CD4-positive, CD25-positive, alpha-beta regulatory T cell (primary cell): ENCODE measurements at regions not wholly inside any gene's neighbourhood (a gene's known extent, or its start where the extent isn't known, plus 50 kb on each side); places are given as distances from the start of the nearest gene placed in this dataset.

Source experiments
- ATAC-seq, 2 donors: fragments of 150-1000 bp; cut with Tn5 transposase; one replicate each; pipeline ENCODE4 v1.10.0; 2021; ENCODE audit warnings: low read depth in 2 of 2, moderate number of reproducible peaks in 2 of 2, moderate library complexity in 1 of 2
- DNase-seq, 3 donors: peaks; one replicate each; pipeline versions ENCODE4 v3.0.0 to v3.0.0-alpha.2; 2012 to 2022; ENCODE audit warnings: mixed read lengths in 1 of 3
- H3K27ac ChIP-seq: one replicate; pipeline ENCODE4 v1.7.0; 2013; ENCODE audit warnings: mild to moderate bottlenecking, low read length; ENCODE audit not compliant: insufficient read depth, poor library complexity, severe bottlenecking
- H3K27me3 ChIP-seq: one replicate; pipeline ENCODE4 v1.7.0; 2013; ENCODE audit warnings: low read length; ENCODE audit not compliant: control insufficient read depth, insufficient read depth
- H3K36me3 ChIP-seq: one replicate; pipeline ENCODE4 v1.7.0; 2013; ENCODE audit warnings: mild to moderate bottlenecking, low read length, moderate library complexity; ENCODE audit not compliant: control insufficient read depth, insufficient read depth
- H3K4me1 ChIP-seq: 2 replicates; pipeline ENCODE4 v1.7.0; 2013; ENCODE audit warnings: mild to moderate bottlenecking, low read length; ENCODE audit not compliant: insufficient read depth, control insufficient read depth, poor library complexity, severe bottlenecking
- H3K4me3 ChIP-seq: one replicate; pipeline ENCODE4 v1.7.0; 2013; ENCODE audit warnings: low read depth, mild to moderate bottlenecking, low read length, moderate library complexity
- H3K9me3 ChIP-seq, 2 experiments: 1 replicate in 1 of 2; 2 replicates in 1 of 2; pipeline ENCODE4 v1.7.0; 2013; ENCODE audit warnings: low read length in 2 of 2, mild to moderate bottlenecking in 1 of 2, moderate library complexity in 1 of 2; ENCODE audit not compliant: control insufficient read depth in 2 of 2
- H3K27ac Mint-ChIP-seq, 3 donors: one replicate each; pipeline ENCODE4 v1.8.0; 2020 to 2022; ENCODE audit warnings: mild to moderate bottlenecking in 3 of 3, mixed read lengths in 3 of 3, moderate library complexity in 2 of 3
- H3K27me3 Mint-ChIP-seq: one replicate; pipeline ENCODE4 v1.8.0; 2022; ENCODE audit warnings: mild to moderate bottlenecking, mixed read lengths
- H3K36me3 Mint-ChIP-seq: one replicate; pipeline ENCODE4 v1.8.0; 2020; ENCODE audit warnings: mixed read lengths
- H3K4me1 Mint-ChIP-seq, 4 donors: one replicate each; pipeline ENCODE4 v1.8.0; 2020 to 2022; ENCODE audit warnings: mixed read lengths in 4 of 4, mild to moderate bottlenecking in 1 of 4
- H3K4me3 Mint-ChIP-seq, 4 donors: one replicate each; pipeline ENCODE4 v1.8.0; 2020 to 2022; ENCODE audit warnings: mild to moderate bottlenecking in 4 of 4, mixed read lengths in 4 of 4, moderate library complexity in 3 of 4
- H3K9me3 Mint-ChIP-seq, 7 donors: one replicate each; pipeline ENCODE4 v1.8.0; 2020 to 2022; ENCODE audit warnings: mixed read lengths in 7 of 7, mild to moderate bottlenecking in 3 of 7, moderate library complexity in 2 of 7

GRCh38 chr18:55744206-55744605 is 156.2 kb upstream of the TCF4 start:
- peaks cover 0 to 6% (median 2%) of the 10 kb centered on the region in 7 donors for H3K9me3 Mint-ChIP-seq
- DNase-seq, result no peak
- no peak for ATAC-seq
- no peak overlapping the region for H3K4me3 ChIP-seq
- H3K27ac ChIP-seq, result no peak overlapping the region
- H3K27ac Mint-ChIP-seq, result no peak overlapping the region
- H3K36me3 ChIP-seq, result no peaks in the 10 kb centered on the region
- no peaks in the 10 kb centered on the region for H3K9me3 ChIP-seq
- no peaks in the 10 kb centered on the region for H3K27me3 Mint-ChIP-seq
- no peaks in the 10 kb centered on the region for H3K27me3 ChIP-seq
- no peaks in the 10 kb centered on the region for H3K36me3 Mint-ChIP-seq
- no peaks in the 10 kb centered on the region for H3K4me1 ChIP-seq
- H3K4me1 Mint-ChIP-seq, result no peaks in the 10 kb centered on the region
- H3K4me3 Mint-ChIP-seq, result no peak overlapping the region

GRCh38 chr18:55743736-55744135 is 155.7 kb upstream of the TCF4 start:
- H3K4me3 Mint-ChIP-seq, result no peak overlapping the region
- H3K27me3 ChIP-seq, result no peaks in the 10 kb centered on the region
- H3K36me3 Mint-ChIP-seq, result no peaks in the 10 kb centered on the region
- no peak overlapping the region for H3K27ac ChIP-seq
- H3K4me3 ChIP-seq, result no peak overlapping the region
- H3K27ac Mint-ChIP-seq, result no peak overlapping the region
- no peak for DNase-seq
- no peaks in the 10 kb centered on the region for H3K27me3 Mint-ChIP-seq
- H3K4me1 ChIP-seq, result no peaks in the 10 kb centered on the region
- H3K36me3 ChIP-seq, result no peaks in the 10 kb centered on the region
- no peak for ATAC-seq
- no peaks in the 10 kb centered on the region for H3K9me3 ChIP-seq
- peaks cover 0 to 6% (median 2%) of the 10 kb centered on the region in 7 donors for H3K9me3 Mint-ChIP-seq
- H3K4me1 Mint-ChIP-seq, result no peaks in the 10 kb centered on the region

- H3K4me3 Mint-ChIP-seq, result no peak overlapping the region
- Histone ChIP-seq H3K4me1 (no peaks in the 10 kb centered on the region), H3K36me3 (no peaks in the 10 kb centered on the region), H3K27me3 (no peaks in the 10 kb centered on the region), H3K27ac (no peak overlapping the region), H3K4me3 (no peak overlapping the region), H3K9me3 (no peaks in the 10 kb centered on the region)
- H3K9me3 Mint-ChIP-seq, result peaks cover 0 to 8% (median 5%) of the 10 kb centered on the region in 7 donors
- no peak for ATAC-seq
- H3K27ac Mint-ChIP-seq, result no peak overlapping the region
- DNase-seq, result no peak
- H3K36me3 Mint-ChIP-seq, result no peaks in the 10 kb centered on the region
- H3K4me1 Mint-ChIP-seq, result no peaks in the 10 kb centered on the region
- no peaks in the 10 kb centered on the region for H3K27me3 Mint-ChIP-seq
These were observed 155.1 kb upstream of the TCF4 start for GRCh38 chr18:55743133-55743532.

- peaks cover 0 to 9% (median 5%) of the 10 kb centered on the region in 7 donors for H3K9me3 Mint-ChIP-seq
These were observed 151.5 kb upstream of the TCF4 start for GRCh38 chr18:55739488-55739887.

GRCh38 chr18:55738483-55739114 is 150.6 kb upstream of the TCF4 start:
- DNase-seq, result no peak
- no peak overlapping the region for H3K4me3 ChIP-seq
- H3K36me3 Mint-ChIP-seq, result no peaks in the 10 kb centered on the region
- no peak overlapping the region for H3K4me3 Mint-ChIP-seq
- no peaks in the 10 kb centered on the region for H3K27me3 ChIP-seq
- no peaks in the 10 kb centered on the region for H3K4me1 ChIP-seq
- ATAC-seq, result no peak
- H3K27ac ChIP-seq, result no peak overlapping the region
- H3K9me3 ChIP-seq, result no peaks in the 10 kb centered on the region
- H3K4me1 Mint-ChIP-seq, result no peaks in the 10 kb centered on the region
- H3K27ac Mint-ChIP-seq, result no peak overlapping the region
- H3K27me3 Mint-ChIP-seq, result no peaks in the 10 kb centered on the region
- H3K9me3 Mint-ChIP-seq, result peaks cover 0 to 12% (median 6%) of the 10 kb centered on the region in 7 donors
- H3K36me3 ChIP-seq, result no peaks in the 10 kb centered on the region

More at GRCh38 chr18:55739488-55739887, 151.5 kb upstream of the TCF4 start:
- Histone ChIP-seq H3K27ac (no peak overlapping the region), H3K4me3 (no peak overlapping the region), H3K36me3 (no peaks in the 10 kb centered on the region), H3K27me3 (no peaks in the 10 kb centered on the region), H3K4me1 (no peaks in the 10 kb centered on the region), H3K9me3 (no peaks in the 10 kb centered on the region)
- Mint-ChIP-seq H3K27ac (no peak overlapping the region), H3K4me1 (no peaks in the 10 kb centered on the region), H3K36me3 (no peaks in the 10 kb centered on the region), H3K27me3 (no peaks in the 10 kb centered on the region), H3K4me3 (no peak overlapping the region)
- no peak for DNase-seq
- ATAC-seq, result no peak

GRCh38 chr18:55737781-55738468 is 149.9 kb upstream of the TCF4 start:
- no peak overlapping the region for H3K4me3 Mint-ChIP-seq
- no peaks in the 10 kb centered on the region for H3K27me3 Mint-ChIP-seq
- no peaks in the 10 kb centered on the region for H3K4me1 ChIP-seq
- H3K27ac Mint-ChIP-seq, result no peak overlapping the region
- no peaks in the 10 kb centered on the region for H3K9me3 ChIP-seq
- no peaks in the 10 kb centered on the region for H3K27me3 ChIP-seq
- H3K4me3 ChIP-seq, result no peak overlapping the region
- no peaks in the 10 kb centered on the region for H3K4me1 Mint-ChIP-seq
- ATAC-seq (no peak), DNase-seq (no peak)
- no peak overlapping the region for H3K27ac ChIP-seq
- H3K36me3 ChIP-seq, result no peaks in the 10 kb centered on the region
- no peaks in the 10 kb centered on the region for H3K36me3 Mint-ChIP-seq
- peaks cover 0 to 12% (median 6%) of the 10 kb centered on the region in 7 donors for H3K9me3 Mint-ChIP-seq

GRCh38 chr18:55737266-55737665 is 149.3 kb upstream of the TCF4 start:
- Mint-ChIP-seq H3K9me3 (peaks cover 0 to 9% (median 6%) of the 10 kb centered on the region in 7 donors), H3K4me1 (no peaks in the 10 kb centered on the region), H3K27me3 (no peaks in the 10 kb centered on the region), H3K27ac (no peak overlapping the region), H3K36me3 (no peaks in the 10 kb centered on the region), H3K4me3 (no peak overlapping the region)
- H3K36me3 ChIP-seq, result no peaks in the 10 kb centered on the region
- H3K27ac ChIP-seq, result no peak overlapping the region
- DNase-seq (no peak), ATAC-seq (no peak)
- no peaks in the 10 kb centered on the region for H3K27me3 ChIP-seq
- no peaks in the 10 kb centered on the region for H3K4me1 ChIP-seq
- H3K4me3 ChIP-seq, result no peak overlapping the region
- H3K9me3 ChIP-seq, result no peaks in the 10 kb centered on the region

- H3K4me1 Mint-ChIP-seq, result no peaks in the 10 kb centered on the region
- no peaks in the 10 kb centered on the region for H3K27me3 Mint-ChIP-seq
- ATAC-seq (no peak), DNase-seq (no peak)
- H3K36me3 Mint-ChIP-seq, result no peaks in the 10 kb centered on the region
- H3K36me3 ChIP-seq, result no peaks in the 10 kb centered on the region
- H3K4me3 Mint-ChIP-seq, result no peak overlapping the region
- H3K4me1 ChIP-seq, result no peaks in the 10 kb centered on the region
- H3K27ac Mint-ChIP-seq, result no peak overlapping the region
- peaks cover 0 to 9% (median 5%) of the 10 kb centered on the region in 7 donors for H3K9me3 Mint-ChIP-seq
- H3K27me3 ChIP-seq, result no peaks in the 10 kb centered on the region
- H3K9me3 ChIP-seq, result no peaks in the 10 kb centered on the region
- no peak overlapping the region for H3K4me3 ChIP-seq
- no peak overlapping the region for H3K27ac ChIP-seq
These were observed 148.0 kb upstream of the TCF4 start for GRCh38 chr18:55735969-55736368.
